ENCODE measurements at regions not wholly inside any gene's neighbourhood (a gene's known extent, or its start where the extent isn't known, plus 50 kb on each side); places are given as distances from the start of the nearest gene placed in this dataset.

DNA sequence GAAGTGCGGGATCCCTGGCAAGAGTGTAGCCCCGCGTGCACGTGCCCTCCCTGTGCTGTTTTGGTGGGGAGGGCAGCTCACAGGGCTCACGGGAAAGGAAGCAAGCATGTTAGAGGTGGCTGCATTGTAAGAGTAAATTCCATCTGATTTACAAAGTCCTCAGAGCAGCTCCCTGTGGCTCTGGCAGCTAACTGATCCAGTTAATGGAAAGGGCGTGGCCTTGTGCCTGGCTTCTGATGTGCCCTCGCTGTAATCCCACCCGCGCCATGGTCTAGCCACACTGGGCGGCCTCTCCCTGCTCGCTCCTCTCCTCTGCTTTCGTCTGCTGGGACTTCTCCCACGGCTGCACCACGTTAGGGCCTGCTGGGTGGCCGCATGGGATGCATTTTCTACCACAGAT lies 258.5 kb downstream of the FGF9 start:
- TF ChIP-seq EZH2 (IDR thresholded peaks at IDR 0.05; ENCODE audit: borderline replicate concordance, low read length) = no peak
- TF ChIP-seq, protein P1, sequence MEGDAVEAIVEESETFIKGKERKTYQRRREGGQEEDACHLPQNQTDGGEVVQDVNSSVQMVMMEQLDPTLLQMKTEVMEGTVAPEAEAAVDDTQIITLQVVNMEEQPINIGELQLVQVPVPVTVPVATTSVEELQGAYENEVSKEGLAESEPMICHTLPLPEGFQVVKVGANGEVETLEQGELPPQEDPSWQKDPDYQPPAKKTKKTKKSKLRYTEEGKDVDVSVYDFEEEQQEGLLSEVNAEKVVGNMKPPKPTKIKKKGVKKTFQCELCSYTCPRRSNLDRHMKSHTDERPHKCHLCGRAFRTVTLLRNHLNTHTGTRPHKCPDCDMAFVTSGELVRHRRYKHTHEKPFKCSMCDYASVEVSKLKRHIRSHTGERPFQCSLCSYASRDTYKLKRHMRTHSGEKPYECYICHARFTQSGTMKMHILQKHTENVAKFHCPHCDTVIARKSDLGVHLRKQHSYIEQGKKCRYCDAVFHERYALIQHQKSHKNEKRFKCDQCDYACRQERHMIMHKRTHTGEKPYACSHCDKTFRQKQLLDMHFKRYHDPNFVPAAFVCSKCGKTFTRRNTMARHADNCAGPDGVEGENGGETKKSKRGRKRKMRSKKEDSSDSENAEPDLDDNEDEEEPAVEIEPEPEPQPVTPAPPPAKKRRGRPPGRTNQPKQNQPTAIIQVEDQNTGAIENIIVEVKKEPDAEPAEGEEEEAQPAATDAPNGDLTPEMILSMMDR (IDR thresholded peaks at IDR 0.05; ENCODE audit: low read length) = no peak
